ENCODE measurements at regions not wholly inside any gene's neighbourhood (a gene's known extent, or its start where the extent isn't known, plus 50 kb on each side); places are given as distances from the start of the nearest gene placed in this dataset.
"Not testable (repeated sequence)": the region's sequence is repeated elsewhere in the genome, so short reads cannot be mapped to it uniquely, and the experiment has no call there.

- H3K36me3 ChIP-seq (ENCODE audit: control insufficient read depth, low read length): no peaks in the 10 kb centered on the region
- H3K4me3 ChIP-seq (ENCODE audit: low read length): no peak overlapping the region
- no peaks in the 10 kb centered on the region for H3K9me2 ChIP-seq (replicated peaks; ENCODE audit: control insufficient read depth, low read length)
- TF ChIP-seq EZH2phosphoT487 (IDR thresholded peaks at IDR 0.05; ENCODE audit: borderline replicate concordance, low read length) (no peak), CTCF (IDR thresholded peaks at IDR 0.05; ENCODE audit: low read depth, low read length, poor library complexity, severe bottlenecking) (no peak)
- no peaks in the 10 kb centered on the region for H3F3A ChIP-seq (ENCODE audit: control insufficient read depth, insufficient read depth)
- no peak overlapping the region for H3K27ac ChIP-seq (ENCODE audit: low read depth, low read length)
- H3K4me2 ChIP-seq (ENCODE audit: low read length): no peak overlapping the region
- H4K20me1 ChIP-seq (ENCODE audit: control insufficient read depth, insufficient read depth, low read depth, low read length): no peaks in the 10 kb centered on the region
- no peaks in the 10 kb centered on the region for H3K79me2 ChIP-seq (ENCODE audit: control insufficient read depth, low read length)
- H3K9me3 ChIP-seq (ENCODE audit: control insufficient read depth, insufficient read depth, low read length): no peaks in the 10 kb centered on the region
- H3K4me1 ChIP-seq (ENCODE audit: control insufficient read depth, low read length): no peaks in the 10 kb centered on the region
- H3K27me3 ChIP-seq (ENCODE audit: control insufficient read depth, low read length): no peaks in the 10 kb centered on the region
Observed at GRCh38 chr6:105855433-105855832, 230.7 kb upstream of the PRDM1 start.

GRCh38 chr6:105853979-105854378 lies 232.2 kb upstream of the PRDM1 start:
- H3K4me1 ChIP-seq (ENCODE audit: control insufficient read depth, low read length); H3K27me3 ChIP-seq (ENCODE audit: control insufficient read depth, low read length); H4K20me1 ChIP-seq (ENCODE audit: control insufficient read depth, insufficient read depth, low read depth, low read length); H3F3A ChIP-seq (ENCODE audit: control insufficient read depth, insufficient read depth); H3K4me2 ChIP-seq (ENCODE audit: low read length); H3K36me3 ChIP-seq (ENCODE audit: control insufficient read depth, low read length); H3K27ac ChIP-seq (ENCODE audit: low read depth, low read length); H3K4me3 ChIP-seq (ENCODE audit: low read length); H3K9me2 ChIP-seq (replicated peaks; ENCODE audit: control insufficient read depth, low read length); H3K9me3 ChIP-seq (ENCODE audit: control insufficient read depth, insufficient read depth, low read length); H3K79me2 ChIP-seq (ENCODE audit: control insufficient read depth, low read length): not testable (repeated sequence)

- Histone ChIP-seq H3K4me2 (ENCODE audit: low read length) (no peak overlapping the region), H3K4me1 (ENCODE audit: control insufficient read depth, low read length) (no peaks in the 10 kb centered on the region), H3K27ac (ENCODE audit: low read depth, low read length) (no peak overlapping the region), H3K9me2 (replicated peaks; ENCODE audit: control insufficient read depth, low read length) (no peaks in the 10 kb centered on the region), H3K4me3 (ENCODE audit: low read length) (no peak overlapping the region), H3F3A (ENCODE audit: control insufficient read depth, insufficient read depth) (no peaks in the 10 kb centered on the region), H3K27me3 (ENCODE audit: control insufficient read depth, low read length) (no peaks in the 10 kb centered on the region), H3K79me2 (ENCODE audit: control insufficient read depth, low read length) (no peaks in the 10 kb centered on the region), H3K9me3 (ENCODE audit: control insufficient read depth, insufficient read depth, low read length) (no peaks in the 10 kb centered on the region), H4K20me1 (ENCODE audit: control insufficient read depth, insufficient read depth, low read depth, low read length) (no peaks in the 10 kb centered on the region), H3K36me3 (ENCODE audit: control insufficient read depth, low read length) (no peaks in the 10 kb centered on the region)
- TF ChIP-seq CTCF (IDR thresholded peaks at IDR 0.05; ENCODE audit: low read depth, low read length, poor library complexity, severe bottlenecking) (no peak), EZH2phosphoT487 (IDR thresholded peaks at IDR 0.05; ENCODE audit: borderline replicate concordance, low read length) (no peak)
Observed at GRCh38 chr6:105851606-105852005, 234.5 kb upstream of the PRDM1 start.

- Histone ChIP-seq H3F3A (ENCODE audit: control insufficient read depth, insufficient read depth) (no peaks in the 10 kb centered on the region), H3K4me1 (ENCODE audit: control insufficient read depth, low read length) (no peaks in the 10 kb centered on the region), H3K4me2 (ENCODE audit: low read length) (no peak overlapping the region), H4K20me1 (ENCODE audit: control insufficient read depth, insufficient read depth, low read depth, low read length) (no peaks in the 10 kb centered on the region), H3K27ac (ENCODE audit: low read depth, low read length) (no peak overlapping the region), H3K79me2 (ENCODE audit: control insufficient read depth, low read length) (no peaks in the 10 kb centered on the region), H3K27me3 (ENCODE audit: control insufficient read depth, low read length) (no peaks in the 10 kb centered on the region), H3K36me3 (ENCODE audit: control insufficient read depth, low read length) (no peaks in the 10 kb centered on the region), H3K9me3 (ENCODE audit: control insufficient read depth, insufficient read depth, low read length) (no peaks in the 10 kb centered on the region), H3K9me2 (replicated peaks; ENCODE audit: control insufficient read depth, low read length) (no peaks in the 10 kb centered on the region), H3K4me3 (ENCODE audit: low read length) (no peak overlapping the region)
- no peak for TF ChIP-seq CTCF (IDR thresholded peaks at IDR 0.05; ENCODE audit: low read depth, low read length, poor library complexity, severe bottlenecking)
- no peak for TF ChIP-seq EZH2phosphoT487 (IDR thresholded peaks at IDR 0.05; ENCODE audit: borderline replicate concordance, low read length)
Observed at GRCh38 chr6:105851113-105851580, 235.0 kb upstream of the PRDM1 start.

Measured in DOHH2 (cell line).